ENCODE measurements at regions not wholly inside any gene's neighbourhood (a gene's known extent, or its start where the extent isn't known, plus 50 kb on each side); places are given as distances from the start of the nearest gene placed in this dataset.

DNA sequence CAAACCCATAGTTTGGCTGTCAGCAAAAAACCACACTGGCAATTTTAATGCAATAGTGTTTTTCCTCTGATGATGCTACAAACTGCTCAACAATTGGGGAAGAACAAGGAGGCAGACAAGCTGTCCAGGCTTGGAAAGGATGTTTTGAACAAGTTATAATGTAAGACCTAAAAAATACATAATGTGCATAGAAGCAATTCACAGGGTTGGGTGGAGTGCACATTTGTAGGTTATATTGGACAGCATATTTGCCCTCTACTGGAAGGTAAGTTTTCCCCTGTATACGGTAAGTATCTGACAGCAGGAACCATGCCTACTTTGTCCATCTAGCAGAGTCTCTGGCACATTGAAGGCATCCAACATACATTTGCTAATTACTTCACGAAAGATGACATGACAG lies 114.3 kb upstream of the PUM3 start:
- DNase-seq (ENCODE audit: extremely low read depth, insufficient read length): no peak
- H3K36me3 ChIP-seq (ENCODE audit: control insufficient read depth, insufficient read depth, low read length): no peaks in the 10 kb centered on the region
- no peaks in the 10 kb centered on the region; the same call in 1 of the 2 replicates for H3K27me3 ChIP-seq (replicated peaks; ENCODE audit: control insufficient read depth, insufficient read depth, low read length)
- H3K4me3 ChIP-seq (replicated peaks; ENCODE audit: low read depth, low read length): no peak overlapping the region
- TF ChIP-seq, protein P1, sequence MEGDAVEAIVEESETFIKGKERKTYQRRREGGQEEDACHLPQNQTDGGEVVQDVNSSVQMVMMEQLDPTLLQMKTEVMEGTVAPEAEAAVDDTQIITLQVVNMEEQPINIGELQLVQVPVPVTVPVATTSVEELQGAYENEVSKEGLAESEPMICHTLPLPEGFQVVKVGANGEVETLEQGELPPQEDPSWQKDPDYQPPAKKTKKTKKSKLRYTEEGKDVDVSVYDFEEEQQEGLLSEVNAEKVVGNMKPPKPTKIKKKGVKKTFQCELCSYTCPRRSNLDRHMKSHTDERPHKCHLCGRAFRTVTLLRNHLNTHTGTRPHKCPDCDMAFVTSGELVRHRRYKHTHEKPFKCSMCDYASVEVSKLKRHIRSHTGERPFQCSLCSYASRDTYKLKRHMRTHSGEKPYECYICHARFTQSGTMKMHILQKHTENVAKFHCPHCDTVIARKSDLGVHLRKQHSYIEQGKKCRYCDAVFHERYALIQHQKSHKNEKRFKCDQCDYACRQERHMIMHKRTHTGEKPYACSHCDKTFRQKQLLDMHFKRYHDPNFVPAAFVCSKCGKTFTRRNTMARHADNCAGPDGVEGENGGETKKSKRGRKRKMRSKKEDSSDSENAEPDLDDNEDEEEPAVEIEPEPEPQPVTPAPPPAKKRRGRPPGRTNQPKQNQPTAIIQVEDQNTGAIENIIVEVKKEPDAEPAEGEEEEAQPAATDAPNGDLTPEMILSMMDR (IDR thresholded peaks at IDR 0.05; ENCODE audit: insufficient read depth, low read length, poor library complexity, severe bottlenecking): no peak

DNA sequence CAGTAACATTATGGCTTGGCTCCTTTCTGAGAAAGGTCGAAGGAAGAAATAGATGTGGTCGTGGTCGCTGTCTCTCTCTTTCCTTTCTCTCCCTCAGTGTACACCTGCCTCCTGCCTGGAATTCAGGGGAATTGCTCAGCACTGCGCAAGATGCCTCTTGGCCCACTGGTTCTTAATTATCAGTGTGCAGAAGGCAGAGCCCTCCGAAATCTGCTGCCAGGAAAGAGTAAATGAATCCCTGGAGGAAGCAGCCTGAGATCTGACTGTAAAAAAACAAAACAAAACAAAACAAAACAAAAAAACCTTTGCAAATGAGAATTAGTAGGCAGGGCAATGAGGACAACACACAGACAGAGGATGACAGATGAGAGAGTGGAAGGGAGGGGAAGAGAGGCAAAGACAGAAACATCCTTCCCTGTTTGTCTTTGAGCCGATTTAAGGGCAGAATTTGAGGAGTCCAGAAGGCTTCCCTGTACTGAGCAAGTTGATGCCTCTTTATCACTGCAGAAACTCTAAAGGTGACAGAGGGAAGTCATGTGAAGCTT lies 113.8 kb upstream of the PUM3 start:
- no peaks in the 10 kb centered on the region; the same call in 1 of the 2 replicates for H3K27me3 ChIP-seq (replicated peaks; ENCODE audit: control insufficient read depth, insufficient read depth, low read length)
- TF ChIP-seq, protein P1 (IDR thresholded peaks at IDR 0.05; ENCODE audit: insufficient read depth, low read length, poor library complexity, severe bottlenecking): no peak
- H3K4me3 ChIP-seq (replicated peaks; ENCODE audit: low read depth, low read length): no peak overlapping the region
- no peak for DNase-seq (ENCODE audit: extremely low read depth, insufficient read length)
- no peaks in the 10 kb centered on the region for H3K36me3 ChIP-seq (ENCODE audit: control insufficient read depth, insufficient read depth, low read length)

DNA sequence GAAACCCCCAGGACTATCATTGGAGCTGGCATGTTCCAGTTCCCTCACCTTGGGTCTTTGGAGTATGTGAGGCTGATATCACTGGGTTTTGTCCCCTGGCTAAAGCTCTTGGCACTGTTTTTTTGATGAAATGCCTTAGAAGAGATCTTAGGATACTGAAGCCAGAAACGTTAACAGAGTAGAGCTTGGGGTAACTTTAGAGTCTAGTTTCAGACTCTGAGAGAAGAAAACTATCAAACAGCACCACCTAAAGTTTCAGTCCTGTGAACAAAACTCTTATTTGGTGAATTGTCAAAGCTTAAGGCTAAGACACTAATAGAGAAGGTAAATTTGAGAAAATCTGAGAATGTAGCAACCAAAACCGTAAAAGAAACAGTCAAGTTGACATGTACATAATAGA lies 111.7 kb upstream of the PUM3 start:
- H3K36me3 ChIP-seq (ENCODE audit: control insufficient read depth, insufficient read depth, low read length): no peaks in the 10 kb centered on the region
- no peak for DNase-seq (ENCODE audit: extremely low read depth, insufficient read length)
- no peaks in the 10 kb centered on the region; the same call in 1 of the 2 replicates for H3K27me3 ChIP-seq (replicated peaks; ENCODE audit: control insufficient read depth, insufficient read depth, low read length)
- TF ChIP-seq, protein P1 (IDR thresholded peaks at IDR 0.05; ENCODE audit: insufficient read depth, low read length, poor library complexity, severe bottlenecking): no peak
- H3K4me3 ChIP-seq (replicated peaks; ENCODE audit: low read depth, low read length): no peak overlapping the region

DNA sequence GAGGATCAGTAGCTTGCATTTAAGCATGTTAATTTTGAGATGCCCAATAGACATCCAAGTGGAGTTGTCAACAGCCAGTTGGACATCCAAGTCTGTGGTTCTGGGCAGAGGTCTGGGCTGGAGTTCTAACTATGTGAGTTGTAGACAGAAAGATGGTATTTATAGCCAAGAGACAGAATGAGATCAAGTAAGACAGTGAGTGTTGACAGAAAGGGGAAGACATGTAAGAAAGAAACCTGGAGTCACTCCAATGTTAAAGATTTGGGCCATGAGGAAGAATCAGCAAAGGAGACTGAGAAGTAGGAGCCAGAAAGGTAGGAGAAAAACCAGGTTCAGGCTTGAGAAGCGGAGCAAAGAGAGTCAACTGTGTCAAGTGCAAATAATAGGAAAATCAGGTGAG lies 95.5 kb upstream of the PUM3 start:
- H3K4me3 ChIP-seq (replicated peaks; ENCODE audit: low read depth, low read length): no peak overlapping the region
- no peaks in the 10 kb centered on the region for H3K36me3 ChIP-seq (ENCODE audit: control insufficient read depth, insufficient read depth, low read length)
- no peaks in the 10 kb centered on the region for H3K27me3 ChIP-seq (replicated peaks; ENCODE audit: control insufficient read depth, insufficient read depth, low read length)
- TF ChIP-seq, protein P1 (IDR thresholded peaks at IDR 0.05; ENCODE audit: insufficient read depth, low read length, poor library complexity, severe bottlenecking): no peak
- DNase-seq (ENCODE audit: extremely low read depth, insufficient read length): no peak

DNA sequence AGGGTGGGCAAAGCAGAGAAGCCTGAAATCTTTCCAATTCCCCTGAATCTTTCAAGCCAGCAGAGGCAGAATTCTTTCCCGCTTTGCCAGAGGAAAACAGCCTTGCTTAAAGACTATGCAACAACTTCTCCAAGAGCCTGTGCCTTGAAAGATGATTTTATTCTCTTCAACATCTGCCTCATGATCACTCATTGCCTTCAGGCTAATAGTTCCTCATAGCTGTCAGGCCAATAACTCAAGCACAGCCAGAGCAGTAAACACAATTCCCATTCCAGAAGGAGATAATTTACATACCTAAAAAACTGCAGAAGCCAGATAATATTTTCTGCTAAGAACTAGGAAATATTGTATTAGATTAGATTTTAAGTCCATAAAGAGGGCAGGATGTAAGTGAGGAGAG lies 92.3 kb upstream of the PUM3 start:
- Histone ChIP-seq H3K4me3 (replicated peaks; ENCODE audit: low read depth, low read length) (no peak overlapping the region), H3K27me3 (replicated peaks; ENCODE audit: control insufficient read depth, insufficient read depth, low read length) (no peaks in the 10 kb centered on the region), H3K36me3 (ENCODE audit: control insufficient read depth, insufficient read depth, low read length) (no peaks in the 10 kb centered on the region)
- TF ChIP-seq, protein P1 (IDR thresholded peaks at IDR 0.05; ENCODE audit: insufficient read depth, low read length, poor library complexity, severe bottlenecking): no peak
- no peak for DNase-seq (ENCODE audit: extremely low read depth, insufficient read length)

DNA sequence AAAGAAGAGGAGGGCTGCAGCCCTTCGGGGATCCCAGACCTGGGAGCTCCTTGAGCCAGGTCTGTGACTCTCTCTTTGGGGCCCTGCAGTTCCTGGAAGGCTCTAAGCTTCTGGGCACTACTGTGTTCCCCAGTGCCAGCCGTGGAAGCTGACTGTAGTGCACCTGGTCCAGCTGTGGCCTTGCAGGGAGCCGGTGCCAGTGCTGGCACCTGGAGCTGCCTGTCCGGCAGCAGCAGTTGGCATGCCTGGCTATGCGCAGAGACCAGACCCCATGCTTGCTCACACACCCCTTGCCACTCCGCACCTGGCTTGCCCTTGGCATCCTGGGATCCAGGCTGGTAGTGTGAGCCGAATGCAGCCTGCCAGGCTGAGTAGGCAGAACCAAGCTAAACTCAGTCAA lies 91.0 kb upstream of the PUM3 start:
- no peak for DNase-seq (ENCODE audit: extremely low read depth, insufficient read length)
- H3K4me3 ChIP-seq (replicated peaks; ENCODE audit: low read depth, low read length): no peak overlapping the region

More for the DNA sequence above, 91.0 kb upstream of the PUM3 start:
- Histone ChIP-seq H3K36me3 (ENCODE audit: control insufficient read depth, insufficient read depth, low read length) (no peaks in the 10 kb centered on the region), H3K27me3 (replicated peaks; ENCODE audit: control insufficient read depth, insufficient read depth, low read length) (no peaks in the 10 kb centered on the region; the same call in 1 of the 2 replicates)
- TF ChIP-seq, protein P1 (IDR thresholded peaks at IDR 0.05; ENCODE audit: insufficient read depth, low read length, poor library complexity, severe bottlenecking): no peak

All from GM06990 (cell line).